OCI-LY3 (cell line): ENCODE measurements at regions not wholly inside any gene's neighbourhood (a gene's known extent, or its start where the extent isn't known, plus 50 kb on each side); places are given as distances from the start of the nearest gene placed in this dataset.

Experiments used
- CTCF ChIP-seq: fragments of 200-600, 300-600 bp; sonication (generic); IDR thresholded peaks from 2 replicates; pipeline ENCODE4 v1.5.1; 2014; ENCODE audit warnings: antibody characterized with exemption, low read length, low read depth
- EZH2phosphoT487 ChIP-seq: fragments of 200-600 bp; shearing (Covaris generic); IDR thresholded peaks from 2 replicates; pipeline ENCODE4 v1.6.1; 2018; ENCODE audit warnings: antibody characterized with exemption, mixed run types, low read depth

- TF ChIP-seq CTCF (no peak), EZH2phosphoT487 (no peak)
Measured at GRCh38 chr4:166257276-166257675, 384.2 kb downstream of the TLL1 start.
